HCT116 (cell line): ENCODE measurements at regions not wholly inside any gene's neighbourhood (a gene's known extent, or its start where the extent isn't known, plus 50 kb on each side); places are given as distances from the start of the nearest gene placed in this dataset.

ENCODE experiments used
- ATAC-seq: fragments of 200-7000 bp; cut with Tn5 transposase; 2 replicates; pipeline ENCODE4 v1.9.1; 2020; ENCODE audit warnings: mild to moderate bottlenecking, moderate library complexity
- BruUV-seq: library from RNA; stranded (reverse); fragments of 400-500 nt; replicated peaks from 2 replicates; lab custom pipeline; 2021; lab: Mats Ljungman, UMichigan
- CTCF ChIA-PET: fragments of 300-600 bp; sonication (Branson Sonifier 250); formaldehyde crosslinking; loops from one replicate; lab custom pipeline; 2021; ENCODE audit warnings: antibody characterized with exemption; lab: Charles Lee
- POLR2A ChIA-PET: fragments of 300-600, 350-600 bp; sonication (Branson Sonifier 250); formaldehyde crosslinking; loops from one replicate; lab custom pipeline; 2021; ENCODE audit warnings: antibody characterized with exemption; lab: Charles Lee
- RAD21 ChIA-PET, 2 experiments: fragments of 300-600 bp; sonication (Branson Sonifier 250); formaldehyde crosslinking; loops; one replicate each; lab custom pipeline; 2023; ENCODE audit warnings: low total read pairs in 2 of 2; ENCODE audit not compliant: uncharacterized antibody in 2 of 2, unreplicated experiment in 2 of 2, low non-redundant PET in 1 of 2; lab: Charles Lee
- DNase-seq: peaks from one replicate; pipeline ENCODE4 v3.0.0-alpha.2; 2010; ENCODE audit warnings: low read depth, low spot score
- H2AFZ ChIP-seq: fragments of 200-600 bp; shearing (Covaris generic), sonication (generic); 2 replicates; pipeline ENCODE4 v1.6.1; 2017; ENCODE audit warnings: low read depth, mixed run types, mixed read lengths, antibody characterized with exemption, low read length; ENCODE audit not compliant: poor library complexity, severe bottlenecking
- H3K27ac ChIP-seq: 2 replicates; pipeline ENCODE4 v1.5.1; 2012; ENCODE audit warnings: low read depth, low read length
- H3K27me3 ChIP-seq: fragments of 200-600 bp; sonication (generic); 2 replicates; pipeline ENCODE4 v1.6.1; 2016; ENCODE audit warnings: mixed run types, low read length, mixed read lengths; ENCODE audit not compliant: insufficient read depth
- H3K36me3 ChIP-seq, 2 experiments: fragments of 200-500 bp in 1 of 2; fragments of 200-600 bp in 1 of 2; sonication (Bioruptor generic) in 1 of 2; sonication (generic) in 1 of 2; 2 replicates each; pipeline versions ENCODE4 v1.5.1 to v1.6.1; 2014 to 2016; ENCODE audit warnings: low read length in 2 of 2, inconsistent platforms in 1 of 2, mixed read lengths in 1 of 2, mixed run types in 1 of 2; ENCODE audit not compliant: insufficient read depth in 2 of 2, control insufficient read depth in 1 of 2
- H3K4me1 ChIP-seq, 2 experiments: fragments of 200-600 bp in 1 of 2; sonication (generic) in 1 of 2; 2 replicates each; pipeline versions ENCODE4 v1.5.1 to v1.6.1; 2012 to 2017; ENCODE audit warnings: low read length in 2 of 2, inconsistent platforms in 1 of 2, mild to moderate bottlenecking in 1 of 2, mixed read lengths in 1 of 2, mixed run types in 1 of 2, moderate library complexity in 1 of 2; ENCODE audit not compliant: insufficient read depth in 2 of 2, control insufficient read depth in 1 of 2
- H3K4me2 ChIP-seq: fragments of 200-600 bp; sonication (generic); 2 replicates; pipeline ENCODE4 v1.6.1; 2017; ENCODE audit warnings: mixed run types, low read length, mixed read lengths
- H3K4me3 ChIP-seq, 2 experiments: fragments of 200-600 bp in 1 of 2; sonication (generic) in 1 of 2; replicated peaks in 1 of 2; 2 replicates each; pipeline ENCODE4 v1.5.1; 2011 to 2016; ENCODE audit warnings: low read length in 2 of 2, control low read depth in 1 of 2, low read depth in 1 of 2, mild to moderate bottlenecking in 1 of 2, mixed read lengths in 1 of 2, mixed run types in 1 of 2
- H3K79me2 ChIP-seq: fragments of 200-600 bp; sonication (generic); 2 replicates; pipeline ENCODE4 v1.6.1; 2017; ENCODE audit warnings: mild to moderate bottlenecking, mixed run types, low read length, moderate library complexity, mixed read lengths; ENCODE audit not compliant: insufficient read depth
- H3K9ac ChIP-seq: fragments of 200-600 bp; sonication (generic); 2 replicates; pipeline ENCODE4 v1.6.1; 2016; ENCODE audit warnings: low read length, mixed read lengths
- H3K9me2 ChIP-seq: fragments of 200-600 bp; sonication (generic), shearing (Covaris generic); 2 replicates; pipeline ENCODE4 v1.6.1; 2017; ENCODE audit warnings: mixed run types, mild to moderate bottlenecking, moderate library complexity; ENCODE audit not compliant: insufficient read depth
- H3K9me3 ChIP-seq, 2 experiments: fragments of 200-500 bp in 1 of 2; fragments of 200-600 bp in 1 of 2; sonication (Bioruptor generic) in 1 of 2; sonication (generic) in 1 of 2; 2 replicates each; pipeline ENCODE4 v1.6.1; 2014 to 2017; ENCODE audit warnings: low read length in 2 of 2, mixed read lengths in 2 of 2, inconsistent platforms in 1 of 2, low read depth in 1 of 2, mild to moderate bottlenecking in 1 of 2, mixed run types in 1 of 2, moderate library complexity in 1 of 2; ENCODE audit not compliant: control insufficient read depth in 1 of 2, insufficient read depth in 1 of 2
- H4K20me1 ChIP-seq: fragments of 200-600 bp; sonication (generic), shearing (Covaris generic); 2 replicates; pipeline ENCODE4 v1.6.1; 2017; ENCODE audit warnings: mixed run types, mild to moderate bottlenecking, moderate library complexity; ENCODE audit not compliant: insufficient read depth
- CEBPB ChIP-seq: IDR thresholded peaks from 2 replicates; pipeline ENCODE4 v1.6.1; 2012; ENCODE audit warnings: low read depth
- ELF1 ChIP-seq: IDR thresholded peaks from 2 replicates; pipeline ENCODE4 v1.6.1; 2012; ENCODE audit warnings: low read depth, borderline replicate concordance
- POLR2A ChIP-seq: IDR thresholded peaks from 2 replicates; pipeline ENCODE4 v1.7.0; 2011; ENCODE audit warnings: borderline replicate concordance; ENCODE audit not compliant: insufficient read depth, insufficient read length; ENCODE audit errors: extremely low read depth
- SIN3A ChIP-seq: IDR thresholded peaks from 2 replicates; pipeline ENCODE4 v1.6.1; 2012; ENCODE audit warnings: low read depth
- SP1 ChIP-seq: IDR thresholded peaks from 2 replicates; pipeline ENCODE4 v1.6.1; 2012; ENCODE audit warnings: low read depth
- ZFX ChIP-seq: fragments of 450-650 bp; IDR thresholded peaks from 2 replicates; pipeline ENCODE4 v1.6.1; 2017
- intact Hi-C: fragments of 100-400 bp; cut with micrococcal nuclease; formaldehyde crosslinking; loops from 2 replicates; pipeline ENCODE4 v1.10.0; 2022
- TF ChIP-seq, protein P1 (sequence below), 3 experiments: fragments of 200-600 bp in 1 of 3; sonication (generic) in 1 of 3; IDR thresholded peaks in 2 of 3; conservative IDR thresholded peaks in 1 of 3; 2 replicates each; pipeline ENCODE4 v1.5.1; 2012 to 2017; ENCODE audit warnings: low read depth in 2 of 3, low read length in 2 of 3, antibody characterized with exemption in 1 of 3, borderline replicate concordance in 1 of 3, control low read depth in 1 of 3, mild to moderate bottlenecking in 1 of 3, mixed read lengths in 1 of 3, mixed run types in 1 of 3, moderate library complexity in 1 of 3; ENCODE audit not compliant: insufficient read depth in 1 of 3
- TF ChIP-seq, protein P2 (sequence below): IDR thresholded peaks from 2 replicates; pipeline ENCODE4 v1.6.1; 2012; ENCODE audit warnings: low read depth

DNA sequence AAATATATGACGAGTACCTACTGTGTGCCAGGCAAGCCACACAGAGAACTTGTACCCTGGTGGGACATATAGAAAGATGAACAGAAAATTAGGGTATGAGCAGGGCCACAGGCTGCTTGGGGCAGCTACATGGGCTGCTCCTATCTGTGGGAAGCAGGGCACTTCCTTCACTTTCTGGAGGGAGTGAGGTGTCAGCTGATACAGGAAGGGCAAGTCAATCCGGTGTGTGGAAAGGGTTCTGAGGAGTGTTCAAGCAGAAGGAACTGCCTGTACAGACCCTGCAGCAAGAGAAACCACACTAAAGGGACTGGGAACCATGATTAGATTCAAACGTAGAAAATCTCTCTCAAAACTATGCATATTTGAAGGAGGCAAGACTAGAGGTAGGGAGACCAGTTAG is 58.6 kb upstream of the BCL11A start:
- DNase-seq, result no peak
- Histone ChIP-seq H3K36me3 (no peaks in the 10 kb centered on the region), H3K79me2 (no peaks in the 10 kb centered on the region), H3K4me2 (no peak overlapping the region), H3K27ac (no peak overlapping the region), H3K4me3 (no peak overlapping the region), H3K27me3 (peaks cover 6% of the 10 kb centered on the region; the same call in 1 of the 2 replicates), H2AFZ (no peak overlapping the region), H3K4me1 (no peaks in the 10 kb centered on the region), H4K20me1 (no peaks in the 10 kb centered on the region), H3K9me3 (no peaks in the 10 kb centered on the region), H3K9me2 (no peaks in the 10 kb centered on the region), H3K9ac (no peak overlapping the region)
- no TSS peak for BruUV-seq
- intact Hi-C loops, result no loop called here
- ChIA-PET CTCF (no interaction called here), RAD21 (no interaction called here), POLR2A (no interaction called here)
- TF ChIP-seq POLR2A (no peak), ELF1 (no peak), CEBPB (no peak), SIN3A (no peak), ZFX (no peak), SP1 (no peak)
- TF ChIP-seq, protein P1, sequence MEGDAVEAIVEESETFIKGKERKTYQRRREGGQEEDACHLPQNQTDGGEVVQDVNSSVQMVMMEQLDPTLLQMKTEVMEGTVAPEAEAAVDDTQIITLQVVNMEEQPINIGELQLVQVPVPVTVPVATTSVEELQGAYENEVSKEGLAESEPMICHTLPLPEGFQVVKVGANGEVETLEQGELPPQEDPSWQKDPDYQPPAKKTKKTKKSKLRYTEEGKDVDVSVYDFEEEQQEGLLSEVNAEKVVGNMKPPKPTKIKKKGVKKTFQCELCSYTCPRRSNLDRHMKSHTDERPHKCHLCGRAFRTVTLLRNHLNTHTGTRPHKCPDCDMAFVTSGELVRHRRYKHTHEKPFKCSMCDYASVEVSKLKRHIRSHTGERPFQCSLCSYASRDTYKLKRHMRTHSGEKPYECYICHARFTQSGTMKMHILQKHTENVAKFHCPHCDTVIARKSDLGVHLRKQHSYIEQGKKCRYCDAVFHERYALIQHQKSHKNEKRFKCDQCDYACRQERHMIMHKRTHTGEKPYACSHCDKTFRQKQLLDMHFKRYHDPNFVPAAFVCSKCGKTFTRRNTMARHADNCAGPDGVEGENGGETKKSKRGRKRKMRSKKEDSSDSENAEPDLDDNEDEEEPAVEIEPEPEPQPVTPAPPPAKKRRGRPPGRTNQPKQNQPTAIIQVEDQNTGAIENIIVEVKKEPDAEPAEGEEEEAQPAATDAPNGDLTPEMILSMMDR (IDR thresholded peaks at IDR 0.05 in 2 of 3, conservative IDR thresholded peaks at IDR 0.05 in 1 of 3; ENCODE audit: borderline replicate concordance in 1 of 3, insufficient read depth in 1 of 3, low read depth in 2 of 3, low read length in 2 of 3), result no peak
- TF ChIP-seq, protein P2, sequence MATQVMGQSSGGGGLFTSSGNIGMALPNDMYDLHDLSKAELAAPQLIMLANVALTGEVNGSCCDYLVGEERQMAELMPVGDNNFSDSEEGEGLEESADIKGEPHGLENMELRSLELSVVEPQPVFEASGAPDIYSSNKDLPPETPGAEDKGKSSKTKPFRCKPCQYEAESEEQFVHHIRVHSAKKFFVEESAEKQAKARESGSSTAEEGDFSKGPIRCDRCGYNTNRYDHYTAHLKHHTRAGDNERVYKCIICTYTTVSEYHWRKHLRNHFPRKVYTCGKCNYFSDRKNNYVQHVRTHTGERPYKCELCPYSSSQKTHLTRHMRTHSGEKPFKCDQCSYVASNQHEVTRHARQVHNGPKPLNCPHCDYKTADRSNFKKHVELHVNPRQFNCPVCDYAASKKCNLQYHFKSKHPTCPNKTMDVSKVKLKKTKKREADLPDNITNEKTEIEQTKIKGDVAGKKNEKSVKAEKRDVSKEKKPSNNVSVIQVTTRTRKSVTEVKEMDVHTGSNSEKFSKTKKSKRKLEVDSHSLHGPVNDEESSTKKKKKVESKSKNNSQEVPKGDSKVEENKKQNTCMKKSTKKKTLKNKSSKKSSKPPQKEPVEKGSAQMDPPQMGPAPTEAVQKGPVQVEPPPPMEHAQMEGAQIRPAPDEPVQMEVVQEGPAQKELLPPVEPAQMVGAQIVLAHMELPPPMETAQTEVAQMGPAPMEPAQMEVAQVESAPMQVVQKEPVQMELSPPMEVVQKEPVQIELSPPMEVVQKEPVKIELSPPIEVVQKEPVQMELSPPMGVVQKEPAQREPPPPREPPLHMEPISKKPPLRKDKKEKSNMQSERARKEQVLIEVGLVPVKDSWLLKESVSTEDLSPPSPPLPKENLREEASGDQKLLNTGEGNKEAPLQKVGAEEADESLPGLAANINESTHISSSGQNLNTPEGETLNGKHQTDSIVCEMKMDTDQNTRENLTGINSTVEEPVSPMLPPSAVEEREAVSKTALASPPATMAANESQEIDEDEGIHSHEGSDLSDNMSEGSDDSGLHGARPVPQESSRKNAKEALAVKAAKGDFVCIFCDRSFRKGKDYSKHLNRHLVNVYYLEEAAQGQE, result no peak
- ATAC-seq, result no peak
